IMR-90 (cell line): ENCODE measurements at regions not wholly inside any gene's neighbourhood (a gene's known extent, or its start where the extent isn't known, plus 50 kb on each side); places are given as distances from the start of the nearest gene placed in this dataset.

Source experiments
- ATAC-seq: fragments of 200-7000 bp; cut with Tn5 transposase; 2 replicates; pipeline ENCODE4 v1.9.1; 2020; ENCODE audit warnings: low read depth, mild to moderate bottlenecking, moderate library complexity
- BruUV-seq: library from RNA; stranded (reverse); fragments of 400-500 nt; replicated peaks from 2 replicates; lab custom pipeline; 2021; lab: Mats Ljungman, UMichigan
- CTCF ChIA-PET: fragments of 300-600 bp; formaldehyde crosslinking; extraction: SDS; loops from one replicate; lab custom pipeline; 2021; ENCODE audit warnings: antibody characterized with exemption; lab: Yijun Ruan, JAX
- POLR2A ChIA-PET: fragments of 300-600 bp; sonication (Branson Sonifier 250); formaldehyde crosslinking; loops from one replicate; lab custom pipeline; 2022; ENCODE audit warnings: antibody characterized with exemption; ENCODE audit not compliant: unreplicated experiment; lab: Charles Lee
- DNase-seq: peaks from one replicate; pipeline ENCODE4 v3.0.0; 2013
- H2AFZ ChIP-seq: replicated peaks from 2 replicates; pipeline ENCODE3; 2013; ENCODE audit warnings: low read length, mild to moderate bottlenecking; ENCODE audit not compliant: poor library complexity
- H2AK5ac ChIP-seq: 2 replicates; pipeline ENCODE4 v1.6.1; 2013; ENCODE audit warnings: low read depth, low read length, inconsistent platforms
- H2AK9ac ChIP-seq: replicated peaks from 2 replicates; pipeline ENCODE3; 2013; ENCODE audit warnings: mild to moderate bottlenecking, low read depth, low read length, moderate library complexity; ENCODE audit not compliant: poor library complexity
- H2BK120ac ChIP-seq: 2 replicates; pipeline ENCODE4 v1.6.1; 2013; ENCODE audit warnings: low read depth, low read length, inconsistent platforms
- H2BK15ac ChIP-seq: 3 replicates; pipeline ENCODE4 v1.6.1; 2013; ENCODE audit warnings: low read depth, low read length, inconsistent platforms
- H2BK20ac ChIP-seq: 2 replicates; pipeline ENCODE4 v1.6.1; 2013; ENCODE audit warnings: low read depth, mild to moderate bottlenecking, inconsistent platforms, low read length, moderate library complexity
- H2BK5ac ChIP-seq: 2 replicates; pipeline ENCODE4 v1.6.1; 2013; ENCODE audit warnings: mild to moderate bottlenecking, low read depth, low read length, inconsistent platforms; ENCODE audit not compliant: poor library complexity, severe bottlenecking
- H3K14ac ChIP-seq: replicated peaks from 2 replicates; pipeline ENCODE4 v1.6.1; 2013; ENCODE audit warnings: low read depth, low read length, inconsistent platforms
- H3K18ac ChIP-seq: 2 replicates; pipeline ENCODE4 v1.6.1; 2013; ENCODE audit warnings: low read depth, low read length, control low read depth
- H3K23ac ChIP-seq: 2 replicates; pipeline ENCODE4 v1.6.1; 2013; ENCODE audit warnings: low read depth, low read length, inconsistent platforms
- H3K27ac ChIP-seq: 2 replicates; pipeline ENCODE4 v1.5.1; 2013; ENCODE audit warnings: mild to moderate bottlenecking, control low read depth, low read length; ENCODE audit not compliant: insufficient read depth
- H3K27me3 ChIP-seq: 2 replicates; pipeline ENCODE4 v1.6.1; 2013; ENCODE audit warnings: low read length; ENCODE audit not compliant: control insufficient read depth, insufficient read depth
- H3K36me3 ChIP-seq: 2 replicates; pipeline ENCODE4 v1.6.1; 2013; ENCODE audit warnings: low read length, mixed read lengths; ENCODE audit not compliant: control insufficient read depth, insufficient read depth
- H3K4ac ChIP-seq: 2 replicates; pipeline ENCODE4 v1.6.1; 2013; ENCODE audit warnings: low read depth, low read length, inconsistent platforms
- H3K4me1 ChIP-seq: 2 replicates; pipeline ENCODE4 v1.6.1; 2013; ENCODE audit warnings: low read length, mixed read lengths; ENCODE audit not compliant: control insufficient read depth, insufficient read depth
- H3K4me2 ChIP-seq: 2 replicates; pipeline ENCODE4 v1.6.1; 2013; ENCODE audit warnings: low read depth, mild to moderate bottlenecking, control low read depth, low read length, moderate library complexity
- H3K4me3 ChIP-seq: 2 replicates; pipeline ENCODE4 v1.5.1; 2013; ENCODE audit warnings: low read depth, mild to moderate bottlenecking, control low read depth, low read length, moderate library complexity; ENCODE audit not compliant: insufficient read depth
- H3K56ac ChIP-seq: 2 replicates; pipeline ENCODE4 v1.6.1; 2013; ENCODE audit warnings: low read length, inconsistent platforms; ENCODE audit not compliant: insufficient read depth; ENCODE audit errors: extremely low read depth
- H3K79me1 ChIP-seq, 2 experiments: 2 replicates each; pipeline ENCODE4 v1.6.1; 2013; ENCODE audit warnings: low read length in 2 of 2, inconsistent platforms in 1 of 2, low read depth in 1 of 2
- H3K9ac ChIP-seq: 2 replicates; pipeline ENCODE4 v1.6.1; 2013; ENCODE audit warnings: low read depth, low read length, control low read depth
- H3K9me1 ChIP-seq: 2 replicates; pipeline ENCODE4 v1.6.1; 2013; ENCODE audit warnings: low read length, inconsistent platforms; ENCODE audit not compliant: insufficient read depth
- H3K9me3 ChIP-seq: 2 replicates; pipeline ENCODE4 v1.6.1; 2013; ENCODE audit warnings: low read length; ENCODE audit not compliant: control insufficient read depth, insufficient read depth
- H4K20me1 ChIP-seq: 2 replicates; pipeline ENCODE4 v1.6.1; 2013; ENCODE audit warnings: low read length, inconsistent platforms; ENCODE audit not compliant: insufficient read depth
- H4K5ac ChIP-seq: 2 replicates; pipeline ENCODE4 v1.6.1; 2013; ENCODE audit warnings: mild to moderate bottlenecking, low read depth, low read length, control low read depth
- H4K8ac ChIP-seq, 2 experiments: 2 replicates each; pipeline ENCODE4 v1.6.1; 2013; ENCODE audit warnings: low read depth in 2 of 2, low read length in 2 of 2, control low read depth in 1 of 2, inconsistent platforms in 1 of 2
- H4K91ac ChIP-seq: 2 replicates; pipeline ENCODE4 v1.6.1; 2013; ENCODE audit warnings: low read depth, low read length, inconsistent platforms; ENCODE audit not compliant: insufficient read depth
- MAZ ChIP-seq: IDR thresholded peaks from 2 replicates; pipeline ENCODE4 v1.6.1; 2012; ENCODE audit warnings: low read depth, mild to moderate bottlenecking, low read length, improper control_type of control experiment, moderate library complexity, borderline replicate concordance
- WGBS, 2 experiments: methylation state at CpG; one replicate each; pipeline versions ENCODE4 v1.1.5 to v1.1.7; 2013; ENCODE audit warnings: missing lambda C conversion rate in 2 of 2; ENCODE audit not compliant: insufficient read length in 1 of 2; ENCODE audit errors: extremely low coverage in 2 of 2; 5-methylcytosine and 5-hydroxymethylcytosine counted together
- dilution Hi-C: fragments of 300-500 bp; cut with HindIII; formaldehyde crosslinking; loops from one replicate; pipeline ENCODE4 v1.14.3; 2018; ENCODE audit warnings: low sequenced_read_pairs; ENCODE audit not compliant: unreplicated experiment
- in situ Hi-C: fragments of 300-500 bp; cut with MboI; formaldehyde crosslinking; loops from 3 replicates; pipeline ENCODE4 v1.14.3; 2019; ENCODE audit warnings: low sequenced_read_pairs, inconsistent platforms, mixed read lengths
- intact Hi-C: fragments of 100-400 bp; cut with micrococcal nuclease; formaldehyde crosslinking; loops from 2 replicates; pipeline ENCODE4 v1.10.0; 2022

DNA sequence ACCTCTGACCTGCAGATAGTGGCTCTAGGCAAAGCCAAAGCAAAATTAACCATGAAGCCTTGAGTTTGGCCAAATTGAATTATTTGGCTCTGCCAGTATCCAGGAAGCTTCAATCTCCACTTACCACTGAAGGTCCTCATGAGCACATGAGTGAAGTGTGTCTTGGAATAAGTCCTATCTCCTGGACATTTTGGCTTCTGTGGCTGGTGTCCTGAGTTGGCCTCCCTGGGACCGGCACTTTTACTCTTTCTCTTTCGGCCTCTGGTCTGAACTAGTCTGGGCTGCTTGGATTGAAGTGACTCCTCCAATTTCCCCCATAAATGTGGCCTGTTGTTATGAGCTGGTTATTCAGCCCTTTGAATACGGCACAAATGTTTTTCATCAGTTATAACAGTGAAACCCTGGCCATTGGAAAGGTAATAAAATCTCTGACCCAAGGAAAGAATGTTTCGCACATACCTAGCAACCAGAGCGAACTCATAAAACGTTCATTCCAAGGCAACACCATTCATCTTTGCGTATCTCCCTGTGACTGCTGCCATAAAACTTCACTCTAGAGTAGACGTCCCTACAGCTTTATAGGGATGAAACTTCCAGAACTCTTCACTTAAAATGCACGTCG, 216.4 kb downstream of the LPIN1 start:
- ChIA-PET CTCF (no interaction called here), POLR2A (no interaction called here)
- DNase-seq: no peak
- no peak overlapping the region for H3K4me2 ChIP-seq
- no peaks in the 10 kb centered on the region for H3K4me1 ChIP-seq
- TF ChIP-seq MAZ: no peak
- H2AK9ac ChIP-seq: no peak overlapping the region
- dilution Hi-C loops (no loop called here), intact Hi-C loops (no loop called here), in situ Hi-C loops (no loop called here)
- no peak overlapping the region for H2BK15ac ChIP-seq
- H3K27me3 ChIP-seq: peaks cover 2% of the 10 kb centered on the region
- H4K20me1 ChIP-seq: no peaks in the 10 kb centered on the region
- H3K9me1 ChIP-seq: no peaks in the 10 kb centered on the region
- H4K5ac ChIP-seq: no peak overlapping the region
- H3K14ac ChIP-seq: no peak overlapping the region; the same call in 1 of the 2 replicates
- no peak overlapping the region for H2AK5ac ChIP-seq
- no peak overlapping the region for H3K4me3 ChIP-seq
- no peaks in the 10 kb centered on the region for H3K36me3 ChIP-seq
- H4K8ac ChIP-seq: no peak overlapping the region
- no peaks in the 10 kb centered on the region for H3K9me3 ChIP-seq
- H2AFZ ChIP-seq: no peak overlapping the region
- no peak overlapping the region for H3K9ac ChIP-seq
- H3K56ac ChIP-seq: no peak overlapping the region
- no peak overlapping the region for H3K4ac ChIP-seq
- no TSS peak for BruUV-seq
- no peak overlapping the region for H2BK20ac ChIP-seq
- 93% methylated on average over 4 of the region's 10 CpGs; no CpG with 5 or more reads in 1 of the 2 experiments for WGBS, 2 experiments
- no peak overlapping the region for H2BK5ac ChIP-seq
- no peak overlapping the region for H4K91ac ChIP-seq
- H3K23ac ChIP-seq: no peak overlapping the region
- no peak overlapping the region for H2BK120ac ChIP-seq
- no peak for ATAC-seq
- no peak overlapping the region for H3K27ac ChIP-seq
- H3K79me1 ChIP-seq: no peaks in the 10 kb centered on the region
- no peak overlapping the region for H3K18ac ChIP-seq
